ENCODE measurements at regions not wholly inside any gene's neighbourhood (a gene's known extent, or its start where the extent isn't known, plus 50 kb on each side); places are given as distances from the start of the nearest gene placed in this dataset.

- DNase-seq: no peak
- intact Hi-C loops (cut with DNase I): no loop called here
Observed at GRCh38 chr4:34043131-34043530, 2201.2 kb downstream of the ARAP2 start.

- intact Hi-C loops (cut with DNase I): no loop called here
- DNase-seq: no peak
Observed at GRCh38 chr4:34046580-34046979, 2197.7 kb downstream of the ARAP2 start.

- DNase-seq: no peak
- intact Hi-C loops (cut with DNase I): no loop called here
Observed at GRCh38 chr4:34047363-34047762, 2197.0 kb downstream of the ARAP2 start.

GRCh38 chr4:34066126-34066525 is 2178.2 kb downstream of the ARAP2 start:
- DNase-seq: no peak
- intact Hi-C loops (cut with DNase I): no loop called here

GRCh38 chr4:34091451-34091850 is 2152.9 kb downstream of the ARAP2 start:
- intact Hi-C loops (cut with DNase I): no loop called here
- no peak for DNase-seq

- no peak for DNase-seq
- intact Hi-C loops (cut with DNase I): no loop called here
Observed at GRCh38 chr4:34094114-34094513, 2150.2 kb downstream of the ARAP2 start.

- DNase-seq: no peak
- intact Hi-C loops (cut with DNase I): no loop called here
Observed at GRCh38 chr4:34105311-34105710, 2139.0 kb downstream of the ARAP2 start.

- intact Hi-C loops (cut with DNase I): no loop called here
- no peak for DNase-seq
Observed at GRCh38 chr4:34108391-34108790, 2135.9 kb downstream of the ARAP2 start.

- no peak for DNase-seq
- intact Hi-C loops (cut with DNase I): no loop called here
Observed at GRCh38 chr4:34112573-34112972, 2131.7 kb downstream of the ARAP2 start.

- DNase-seq: no peak
- intact Hi-C loops (cut with DNase I): no loop called here
Observed at GRCh38 chr4:34138385-34138784, 2105.9 kb downstream of the ARAP2 start.

GRCh38 chr4:34139346-34139745 is 2105.0 kb downstream of the ARAP2 start:
- intact Hi-C loops (cut with DNase I): no loop called here
- no peak for DNase-seq

GRCh38 chr4:34148322-34148908 is 2095.9 kb downstream of the ARAP2 start:
- intact Hi-C loops (cut with DNase I): no loop called here
- DNase-seq: no peak

- intact Hi-C loops (cut with DNase I): no loop called here
- no peak for DNase-seq
Observed at GRCh38 chr4:34157547-34157946, 2086.8 kb downstream of the ARAP2 start.

- intact Hi-C loops (cut with DNase I): no loop called here
- no peak for DNase-seq
Observed at GRCh38 chr4:34158878-34159277, 2085.4 kb downstream of the ARAP2 start.

GRCh38 chr4:34170946-34171345 is 2073.4 kb downstream of the ARAP2 start:
- intact Hi-C loops (cut with DNase I): no loop called here
- no peak for DNase-seq

GRCh38 chr4:34176609-34177008 is 2067.7 kb downstream of the ARAP2 start:
- intact Hi-C loops (cut with DNase I): no loop called here

GRCh38 chr4:34178476-34178875 is 2065.8 kb downstream of the ARAP2 start:
- intact Hi-C loops (cut with DNase I): no loop called here
- DNase-seq: no peak

More at GRCh38 chr4:34176609-34177008, 2067.7 kb downstream of the ARAP2 start:
- no peak for DNase-seq

GRCh38 chr4:34181311-34181841 is 2062.9 kb downstream of the ARAP2 start:
- intact Hi-C loops (cut with DNase I): no loop called here
- no peak for DNase-seq

- intact Hi-C loops (cut with DNase I): no loop called here
- DNase-seq: no peak
Observed at GRCh38 chr4:34181891-34182290, 2062.4 kb downstream of the ARAP2 start.

- DNase-seq: no peak
- intact Hi-C loops (cut with DNase I): no loop called here
Observed at GRCh38 chr4:34182306-34182705, 2062.0 kb downstream of the ARAP2 start.

GRCh38 chr4:34183926-34184325 is 2060.4 kb downstream of the ARAP2 start:
- intact Hi-C loops (cut with DNase I): no loop called here
- no peak for DNase-seq

GRCh38 chr4:34187056-34187455 is 2057.3 kb downstream of the ARAP2 start:
- intact Hi-C loops (cut with DNase I): no loop called here
- no peak for DNase-seq

GRCh38 chr4:34191443-34191842 is 2052.9 kb downstream of the ARAP2 start:
- no peak for DNase-seq
- intact Hi-C loops (cut with DNase I): no loop called here
